ENCODE measurements at regions not wholly inside any gene's neighbourhood (a gene's known extent, or its start where the extent isn't known, plus 50 kb on each side); places are given as distances from the start of the nearest gene placed in this dataset.

DNA sequence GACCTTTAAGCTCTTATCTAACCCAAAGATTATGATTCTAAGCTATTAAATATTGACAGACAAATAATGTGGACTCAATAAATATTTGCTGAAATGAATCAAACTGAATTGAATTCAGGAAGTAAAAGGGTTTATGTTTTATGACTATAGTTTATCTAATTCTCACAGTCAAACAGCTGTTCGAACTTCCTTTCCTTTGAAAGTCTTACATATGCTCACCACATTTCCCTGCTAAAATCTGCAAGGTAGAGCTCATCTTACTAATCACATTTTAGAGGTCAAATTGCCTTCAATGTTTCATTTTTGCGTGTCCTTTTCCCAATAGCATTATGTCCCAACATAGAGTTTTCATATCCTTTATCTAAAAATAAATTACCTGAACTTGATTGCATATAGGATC lies 154.9 kb upstream of the PPP1R3A start:
- H3K4me3 Mint-ChIP-seq, result no peak overlapping the region
- no CpG with 5 or more reads among the region's 2 CpGs for WGBS (ENCODE audit: extremely low coverage, insufficient read length, low lambda C conversion rate)
- H3K14ac ChIP-seq (ENCODE audit: insufficient read depth, low read length), result no peak overlapping the region

More for the DNA sequence above, 154.9 kb upstream of the PPP1R3A start:
- no peaks in the 10 kb centered on the region for H3K79me1 ChIP-seq (ENCODE audit: insufficient read depth, low read depth, low read length, poor library complexity, severe bottlenecking)
- H3K4me1 ChIP-seq (ENCODE audit: insufficient read depth, low read length), result no peaks in the 10 kb centered on the region
- Mint-ChIP-seq H3K27me3 (ENCODE audit: low read depth) (no peaks in the 10 kb centered on the region), H3K9me3 (no peaks in the 10 kb centered on the region), H3K4me1 (no peaks in the 10 kb centered on the region), H3K27ac (no peak overlapping the region), H3K36me3 (ENCODE audit: insufficient read depth in 1 of 3, low read depth in 3 of 3) (no peaks in the 10 kb centered on the region)
- H4K8ac ChIP-seq (replicated peaks; ENCODE audit: insufficient read length, low read depth, low read length), result no peak overlapping the region
- no peak overlapping the region for H3T11ph ChIP-seq (ENCODE audit: low read length)
- no peak overlapping the region for H3K4me2 ChIP-seq (ENCODE audit: insufficient read depth, insufficient read length, low read length)
- H3K79me2 ChIP-seq (ENCODE audit: insufficient read depth, low read length), result no peaks in the 10 kb centered on the region
- no peak overlapping the region for H3K18ac ChIP-seq (ENCODE audit: insufficient read length, low read depth, low read length)
- TF ChIP-seq, protein P1, sequence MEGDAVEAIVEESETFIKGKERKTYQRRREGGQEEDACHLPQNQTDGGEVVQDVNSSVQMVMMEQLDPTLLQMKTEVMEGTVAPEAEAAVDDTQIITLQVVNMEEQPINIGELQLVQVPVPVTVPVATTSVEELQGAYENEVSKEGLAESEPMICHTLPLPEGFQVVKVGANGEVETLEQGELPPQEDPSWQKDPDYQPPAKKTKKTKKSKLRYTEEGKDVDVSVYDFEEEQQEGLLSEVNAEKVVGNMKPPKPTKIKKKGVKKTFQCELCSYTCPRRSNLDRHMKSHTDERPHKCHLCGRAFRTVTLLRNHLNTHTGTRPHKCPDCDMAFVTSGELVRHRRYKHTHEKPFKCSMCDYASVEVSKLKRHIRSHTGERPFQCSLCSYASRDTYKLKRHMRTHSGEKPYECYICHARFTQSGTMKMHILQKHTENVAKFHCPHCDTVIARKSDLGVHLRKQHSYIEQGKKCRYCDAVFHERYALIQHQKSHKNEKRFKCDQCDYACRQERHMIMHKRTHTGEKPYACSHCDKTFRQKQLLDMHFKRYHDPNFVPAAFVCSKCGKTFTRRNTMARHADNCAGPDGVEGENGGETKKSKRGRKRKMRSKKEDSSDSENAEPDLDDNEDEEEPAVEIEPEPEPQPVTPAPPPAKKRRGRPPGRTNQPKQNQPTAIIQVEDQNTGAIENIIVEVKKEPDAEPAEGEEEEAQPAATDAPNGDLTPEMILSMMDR (conservative IDR thresholded peaks at IDR 0.05), result no peak
- no peak overlapping the region for H2BK15ac ChIP-seq (ENCODE audit: low read depth, low read length)
- no peak for DNase-seq
- no peaks in the 10 kb centered on the region for H3K9me3 ChIP-seq (ENCODE audit: control insufficient read depth, low read depth, low read length)
- no peak overlapping the region for H3K56ac ChIP-seq (ENCODE audit: insufficient read length, low read depth, low read length)
- no peak overlapping the region for H2BK12ac ChIP-seq (ENCODE audit: insufficient read length, low read depth, low read length)
- H2AK5ac ChIP-seq (ENCODE audit: insufficient read length, low read length), result no peak overlapping the region
- no peak overlapping the region for H3K27ac ChIP-seq (ENCODE audit: insufficient read length, low read depth, low read length)
- H2BK5ac ChIP-seq (ENCODE audit: insufficient read length, low read length), result no peak overlapping the region
- H2BK20ac ChIP-seq (ENCODE audit: low read depth, low read length, poor library complexity, severe bottlenecking), result no peak overlapping the region
- H3K23me2 ChIP-seq (ENCODE audit: insufficient read length, low read depth, low read length, poor library complexity, severe bottlenecking), result no peaks in the 10 kb centered on the region
- H2AFZ ChIP-seq (ENCODE audit: low read length), result no peak overlapping the region
- no peak overlapping the region for H3K4ac ChIP-seq (ENCODE audit: low read depth, low read length)
- H3K27me3 ChIP-seq (ENCODE audit: insufficient read depth, low read length), result no peaks in the 10 kb centered on the region
- no peak overlapping the region for H2BK120ac ChIP-seq (ENCODE audit: low read depth, low read length, poor library complexity, severe bottlenecking)
- H3K9ac ChIP-seq (ENCODE audit: extremely low read depth, insufficient read length, low read length), result no peak overlapping the region
- H4K91ac ChIP-seq (ENCODE audit: insufficient read length, low read depth, low read length), result no peak overlapping the region
- H4K5ac ChIP-seq (ENCODE audit: insufficient read length, low read depth, low read length), result no peak overlapping the region
- H3K23ac ChIP-seq (ENCODE audit: insufficient read length, low read depth, low read length), result no peak overlapping the region
- H4K20me1 ChIP-seq (ENCODE audit: control insufficient read depth, insufficient read depth, insufficient read length), result no peaks in the 10 kb centered on the region
